GM20000 (cell line): ENCODE measurements at regions not wholly inside any gene's neighbourhood (a gene's known extent, or its start where the extent isn't known, plus 50 kb on each side); places are given as distances from the start of the nearest gene placed in this dataset.

Source experiments
- DNase-seq: peaks from one replicate; pipeline ENCODE4 v3.0.0; 2012; ENCODE audit warnings: low spot score
- CTCF ChIP-seq: IDR thresholded peaks from 2 replicates; pipeline ENCODE4 v1.5.1; 2012; ENCODE audit warnings: mild to moderate bottlenecking, control low read depth; ENCODE audit errors: extremely low read depth, missing control alignments

GRCh38 chr1:239240736-239241135 lies 145.6 kb upstream of the CHRM3 start:
- no peak for DNase-seq
- no peak for TF ChIP-seq CTCF

DNA sequence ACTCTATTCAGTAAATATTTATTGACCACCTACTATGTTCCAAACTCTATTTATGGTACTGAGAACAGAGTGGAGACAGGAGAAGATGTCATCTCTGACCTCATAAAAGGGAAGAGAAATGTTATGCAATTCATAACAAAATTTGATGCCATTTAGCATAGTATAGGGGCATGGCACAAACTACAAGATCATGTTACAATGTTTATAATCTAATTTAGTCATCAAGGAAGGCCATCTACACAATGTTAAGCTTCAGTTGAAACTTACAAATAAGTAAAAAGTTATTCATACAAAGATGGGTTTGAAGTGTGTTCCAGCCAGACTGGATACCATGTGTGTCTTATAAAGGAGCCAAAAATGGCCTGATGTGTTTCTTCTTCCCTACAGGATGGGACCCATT lies 146.8 kb upstream of the CHRM3 start:
- DNase-seq, result no peak

GRCh38 chr1:239237912-239238311 lies 148.5 kb upstream of the CHRM3 start:
- no peak for TF ChIP-seq CTCF
- no peak for DNase-seq

More for the DNA sequence above, 146.8 kb upstream of the CHRM3 start:
- no peak for TF ChIP-seq CTCF

GRCh38 chr1:239233626-239234025 lies 152.7 kb upstream of the CHRM3 start:
- no peak for TF ChIP-seq CTCF
- DNase-seq, result no peak

- no peak for TF ChIP-seq CTCF
- DNase-seq, result no peak
Observed at GRCh38 chr1:239232921-239233320, 153.4 kb upstream of the CHRM3 start.

DNA sequence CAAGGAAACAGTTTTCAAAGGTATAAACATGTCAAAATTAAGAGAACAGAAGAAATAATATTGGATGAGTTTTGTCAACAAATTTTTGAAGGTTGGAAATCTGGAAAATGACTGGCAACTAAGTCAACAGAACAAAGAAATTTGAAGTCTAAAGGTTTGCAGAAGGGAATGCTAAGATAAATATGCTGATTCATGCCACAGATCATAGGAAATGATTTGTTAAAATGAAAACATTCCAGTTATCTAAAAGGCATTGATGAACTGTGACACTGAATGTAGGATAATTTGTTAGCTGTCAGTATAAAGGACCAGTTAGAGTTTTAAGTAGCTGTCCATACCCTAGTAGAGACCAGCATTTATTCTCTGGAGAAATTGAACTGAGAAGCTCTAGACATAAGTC lies 157.9 kb upstream of the CHRM3 start:
- no peak for TF ChIP-seq CTCF
- DNase-seq, result no peak

GRCh38 chr1:239225396-239225795 lies 161.0 kb upstream of the CHRM3 start:
- DNase-seq, result no peak

More at GRCh38 chr1:239225396-239225795, 161.0 kb upstream of the CHRM3 start:
- no peak for TF ChIP-seq CTCF
